Mucosa of stomach (tissue), 1 donor: ENCODE measurements at regions not wholly inside any gene's neighbourhood (a gene's known extent, or its start where the extent isn't known, plus 50 kb on each side); places are given as distances from the start of the nearest gene placed in this dataset.

Experiments
- H3K27me3 ChIP-seq: one replicate; pipeline ENCODE4 v1.7.0; 2013; ENCODE audit warnings: mild to moderate bottlenecking, low read length; ENCODE audit not compliant: control insufficient read depth, insufficient read depth
- H3K36me3 ChIP-seq: one replicate; pipeline ENCODE4 v1.7.0; 2013; ENCODE audit warnings: low read length; ENCODE audit not compliant: control insufficient read depth, insufficient read depth
- H3K4me1 ChIP-seq: one replicate; pipeline ENCODE4 v1.7.0; 2013; ENCODE audit warnings: mild to moderate bottlenecking, low read length; ENCODE audit not compliant: control insufficient read depth, insufficient read depth
- H3K4me3 ChIP-seq: one replicate; pipeline ENCODE4 v1.7.0; 2013; ENCODE audit warnings: low read length
- H3K9ac ChIP-seq: one replicate; pipeline ENCODE4 v1.7.0; 2013; ENCODE audit warnings: mild to moderate bottlenecking, low read length, moderate library complexity
- H3K9me3 ChIP-seq: one replicate; pipeline ENCODE4 v1.7.0; 2013; ENCODE audit warnings: mild to moderate bottlenecking, low read length, moderate library complexity; ENCODE audit not compliant: control insufficient read depth
- donor health status: Pancreatic carcinoma.

DNA sequence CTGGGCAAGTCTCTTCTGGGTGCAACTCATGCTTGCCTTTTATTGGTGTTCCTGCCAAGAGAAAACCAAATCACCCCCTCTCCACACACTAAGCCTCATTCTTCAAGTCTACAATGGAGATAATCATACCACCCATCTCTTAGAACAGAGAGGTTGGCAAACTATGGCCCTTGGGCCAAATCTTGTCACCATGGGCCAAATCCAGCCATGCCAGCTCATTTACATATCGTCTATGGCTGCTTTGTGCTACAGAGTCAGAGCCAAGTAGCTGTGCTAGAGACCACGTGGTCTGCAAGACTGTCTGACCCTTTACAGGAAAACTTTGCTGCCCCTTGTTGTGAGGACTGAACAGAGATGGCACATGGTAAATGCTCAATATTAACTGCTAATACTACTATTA, 270.3 kb upstream of the PARD3B start:
- Histone ChIP-seq H3K4me3 (no peak overlapping the region), H3K36me3 (no peaks in the 10 kb centered on the region), H3K4me1 (no peaks in the 10 kb centered on the region), H3K27me3 (no peaks in the 10 kb centered on the region), H3K9ac (no peak overlapping the region), H3K9me3 (no peaks in the 10 kb centered on the region)

DNA sequence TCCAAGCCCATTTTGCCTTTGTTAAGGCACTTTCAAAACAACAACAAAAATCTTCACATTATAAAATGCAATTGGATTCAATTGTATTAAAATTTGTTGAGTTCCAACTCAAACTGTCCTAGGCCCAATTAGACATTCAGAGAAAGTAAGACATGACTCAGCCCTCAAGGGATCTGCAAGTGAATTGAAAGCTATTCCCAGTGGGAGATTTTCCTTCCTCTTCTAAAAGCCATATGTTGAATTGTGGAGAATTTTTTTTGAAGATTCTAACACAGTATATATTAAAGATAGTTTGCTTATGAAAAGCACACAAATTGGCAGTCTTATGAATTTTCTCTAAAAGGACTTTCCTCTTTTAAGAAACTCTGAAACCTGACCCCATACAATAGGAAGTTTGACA, 268.0 kb upstream of the PARD3B start:
- H3K9ac ChIP-seq: no peak overlapping the region
- no peaks in the 10 kb centered on the region for H3K9me3 ChIP-seq
- no peaks in the 10 kb centered on the region for H3K36me3 ChIP-seq
- H3K4me1 ChIP-seq: no peaks in the 10 kb centered on the region
- no peak overlapping the region for H3K4me3 ChIP-seq
- H3K27me3 ChIP-seq: no peaks in the 10 kb centered on the region

DNA sequence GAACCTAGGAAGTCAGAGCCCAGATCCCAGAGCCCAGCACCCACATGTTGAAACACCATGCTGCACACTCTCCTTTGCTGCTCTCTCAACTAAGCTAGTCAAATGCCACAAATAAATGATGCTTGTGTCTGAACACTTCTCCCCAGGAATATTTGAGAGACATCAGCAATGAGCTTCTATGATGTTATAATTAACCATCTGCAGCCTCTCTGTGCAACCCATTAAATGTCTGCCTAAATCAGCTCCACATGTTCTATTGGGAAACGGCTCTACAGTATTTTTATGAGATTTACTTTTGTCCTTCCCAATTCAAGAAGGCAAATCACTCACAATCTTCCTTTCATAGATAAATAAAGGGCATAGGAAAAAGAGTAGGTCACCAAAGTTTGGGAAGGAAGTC, 266.8 kb upstream of the PARD3B start:
- Histone ChIP-seq H3K27me3 (no peaks in the 10 kb centered on the region), H3K9me3 (no peaks in the 10 kb centered on the region)

DNA sequence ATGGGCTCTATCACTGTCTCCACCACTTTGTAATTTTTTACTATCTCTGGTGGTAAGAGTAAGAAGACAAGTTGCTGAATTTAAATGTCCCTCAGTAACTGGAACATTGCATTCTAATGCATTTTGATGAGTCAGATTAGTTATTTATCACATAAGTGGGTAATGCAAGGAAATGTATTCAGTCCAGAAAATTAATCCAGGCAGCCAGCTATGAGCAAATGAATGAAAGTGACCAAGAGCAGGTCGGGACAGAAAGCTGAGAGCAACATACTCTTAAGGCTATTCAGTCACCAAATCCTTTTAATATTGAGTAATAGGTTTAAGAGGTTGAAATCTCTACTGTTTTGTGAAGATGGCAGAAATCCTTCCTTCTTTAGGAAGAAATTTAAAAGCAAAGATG, 265.5 kb upstream of the PARD3B start:
- no peaks in the 10 kb centered on the region for H3K36me3 ChIP-seq
- no peaks in the 10 kb centered on the region for H3K4me1 ChIP-seq
- H3K4me3 ChIP-seq: no peak overlapping the region
- no peaks in the 10 kb centered on the region for H3K9me3 ChIP-seq
- H3K9ac ChIP-seq: no peak overlapping the region
- no peaks in the 10 kb centered on the region for H3K27me3 ChIP-seq

More for the DNA sequence above, 266.8 kb upstream of the PARD3B start:
- Histone ChIP-seq H3K4me3 (no peak overlapping the region), H3K4me1 (no peaks in the 10 kb centered on the region), H3K36me3 (no peaks in the 10 kb centered on the region), H3K9ac (no peak overlapping the region)

DNA sequence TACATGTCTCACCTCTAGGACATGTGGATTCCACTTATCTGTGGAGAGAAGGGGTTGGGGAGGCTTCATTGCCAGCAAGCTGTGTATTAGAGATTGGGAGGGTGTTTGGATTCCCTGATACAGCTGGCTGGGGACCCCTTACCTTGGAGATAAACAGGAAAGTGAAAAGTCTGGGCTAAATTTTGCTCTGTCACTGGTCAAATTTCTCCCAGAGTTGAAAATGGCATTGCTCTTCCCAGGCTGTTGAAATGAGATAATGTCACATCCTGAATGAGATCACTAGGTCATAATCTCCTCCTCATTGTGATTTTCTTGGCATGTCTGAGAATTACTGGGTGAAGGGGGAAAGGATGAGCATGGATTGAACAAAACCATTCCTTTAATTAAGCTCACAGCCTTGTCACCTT, 265.0 kb upstream of the PARD3B start:
- Histone ChIP-seq H3K9me3 (no peaks in the 10 kb centered on the region), H3K9ac (no peak overlapping the region), H3K27me3 (no peaks in the 10 kb centered on the region), H3K36me3 (no peaks in the 10 kb centered on the region), H3K4me1 (no peaks in the 10 kb centered on the region), H3K4me3 (no peak overlapping the region)

DNA sequence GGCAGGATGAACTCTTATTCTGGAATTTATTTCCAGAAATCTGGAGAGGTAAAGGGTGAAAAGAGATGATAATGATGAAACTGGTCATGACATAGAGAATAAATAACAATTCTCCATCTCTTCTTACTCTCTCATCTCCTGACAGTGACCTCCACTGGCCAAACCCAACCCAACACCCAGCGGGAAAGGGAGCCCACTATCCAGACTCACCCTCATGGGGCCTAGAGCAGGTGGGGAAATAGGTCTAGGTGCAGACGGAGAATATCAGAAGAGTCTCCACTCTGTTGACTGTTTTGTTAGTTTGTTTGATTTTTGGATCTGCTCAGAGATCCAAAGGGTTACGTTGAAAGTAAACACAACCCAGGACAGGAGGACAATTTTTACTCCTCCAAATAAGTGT, 263.2 kb upstream of the PARD3B start:
- Histone ChIP-seq H3K36me3 (no peaks in the 10 kb centered on the region), H3K9me3 (no peaks in the 10 kb centered on the region), H3K27me3 (no peaks in the 10 kb centered on the region), H3K4me3 (no peak overlapping the region), H3K4me1 (no peaks in the 10 kb centered on the region), H3K9ac (no peak overlapping the region)

DNA sequence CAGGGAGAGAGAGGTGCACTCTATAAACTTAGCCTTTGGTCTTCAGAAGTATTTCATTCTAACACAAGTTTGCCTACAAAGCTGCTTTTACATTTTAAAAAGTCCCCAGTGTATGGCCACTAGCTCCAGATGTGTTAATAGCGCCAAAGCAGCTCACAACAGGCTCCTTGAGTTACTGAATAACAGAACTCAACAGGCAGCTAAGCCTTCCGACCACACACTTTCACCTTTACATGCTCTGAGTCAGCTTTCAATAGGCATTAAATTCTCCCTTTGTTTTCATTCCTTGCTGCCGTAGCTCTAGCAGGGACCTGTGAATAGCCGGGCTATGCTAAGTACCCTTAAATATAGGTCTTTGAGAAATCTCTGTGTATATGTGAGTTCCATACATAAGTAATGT, 262.8 kb upstream of the PARD3B start:
- Histone ChIP-seq H3K4me1 (no peaks in the 10 kb centered on the region), H3K36me3 (no peaks in the 10 kb centered on the region), H3K27me3 (no peaks in the 10 kb centered on the region), H3K4me3 (no peak overlapping the region), H3K9me3 (no peaks in the 10 kb centered on the region), H3K9ac (no peak overlapping the region)

DNA sequence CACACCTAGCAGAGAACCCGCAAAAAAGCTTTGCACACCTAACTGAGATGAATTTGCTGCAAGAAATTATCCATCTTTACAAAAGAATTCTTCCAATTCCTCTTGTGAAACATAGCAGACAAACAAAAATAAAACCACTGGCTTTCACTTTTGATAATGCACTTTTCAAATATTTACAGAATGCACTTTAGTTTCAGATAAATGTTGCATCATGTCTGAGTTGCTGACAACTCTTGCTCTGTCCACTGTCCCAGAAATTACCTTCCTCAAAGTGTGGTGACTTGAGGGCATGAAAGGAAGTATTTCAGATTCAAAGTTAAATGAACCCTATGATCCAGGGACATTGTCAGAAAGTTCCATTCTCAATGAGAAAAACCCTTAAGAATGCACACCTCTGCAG, 256.2 kb upstream of the PARD3B start:
- no peaks in the 10 kb centered on the region for H3K27me3 ChIP-seq
- no peaks in the 10 kb centered on the region for H3K36me3 ChIP-seq
- H3K4me1 ChIP-seq: no peaks in the 10 kb centered on the region
- no peaks in the 10 kb centered on the region for H3K9me3 ChIP-seq
- H3K9ac ChIP-seq: no peak overlapping the region
- no peak overlapping the region for H3K4me3 ChIP-seq

DNA sequence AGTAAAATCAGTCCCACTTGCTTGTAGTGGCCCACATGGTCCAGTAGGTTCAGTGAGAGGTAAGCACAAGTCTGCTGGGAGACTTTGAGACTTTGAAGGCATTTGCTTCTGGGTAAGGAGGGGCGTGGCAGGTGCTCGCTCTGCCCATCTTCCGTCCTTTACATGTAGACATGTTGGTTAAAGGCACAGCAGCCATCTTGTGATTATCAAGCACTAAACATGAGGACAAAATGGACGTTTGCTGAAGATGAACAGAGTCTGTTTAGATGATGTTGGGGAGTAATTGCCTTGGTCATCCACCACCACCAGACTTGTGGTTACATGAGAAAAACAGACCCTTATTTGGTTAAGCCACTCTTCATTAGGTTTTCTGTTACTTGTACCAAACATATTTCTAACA, 252.8 kb upstream of the PARD3B start:
- Histone ChIP-seq H3K4me1 (no peaks in the 10 kb centered on the region), H3K27me3 (no peaks in the 10 kb centered on the region), H3K9me3 (no peaks in the 10 kb centered on the region), H3K9ac (no peak overlapping the region), H3K4me3 (no peak overlapping the region), H3K36me3 (no peaks in the 10 kb centered on the region)

DNA sequence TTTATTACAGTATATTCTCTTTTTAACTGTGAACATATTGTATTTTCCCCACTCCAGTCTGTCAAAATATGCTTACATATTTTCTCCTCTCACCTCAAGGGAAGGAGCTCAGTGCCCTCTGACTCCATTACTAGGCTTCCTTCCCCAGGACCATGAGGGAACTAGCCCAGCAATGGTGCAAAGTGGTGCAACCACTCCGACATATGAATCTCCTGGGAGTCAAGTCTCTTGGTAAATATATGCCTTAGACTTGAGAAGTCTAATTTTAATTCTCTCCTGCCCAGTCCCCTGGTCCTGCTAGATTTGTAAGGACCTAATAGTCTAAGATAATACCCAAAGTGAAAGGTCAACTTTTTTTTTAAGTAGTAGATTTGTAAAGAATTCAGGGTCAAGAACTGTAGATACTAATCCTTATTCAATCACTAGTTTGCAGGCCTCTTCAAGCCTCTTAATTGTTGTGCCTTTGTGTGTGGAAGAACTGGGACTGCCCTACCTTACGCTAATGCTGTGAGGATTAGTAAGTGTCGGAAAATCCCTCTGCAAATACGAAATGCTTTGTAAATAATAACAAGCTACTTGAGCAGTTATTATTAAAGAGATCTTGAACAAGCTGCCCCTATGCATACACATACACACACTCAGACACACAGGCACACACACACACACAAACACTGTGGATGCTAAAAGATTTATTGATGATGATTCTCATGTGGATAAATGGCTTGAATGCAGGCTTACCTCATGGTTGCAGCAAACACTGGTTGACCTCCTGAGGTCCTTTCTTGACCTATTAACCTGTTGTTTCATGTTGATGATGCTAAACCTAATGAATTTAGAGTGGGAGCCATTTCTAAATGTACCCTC, 251.2 kb upstream of the PARD3B start:
- Histone ChIP-seq H3K9me3 (no peaks in the 10 kb centered on the region), H3K27me3 (no peaks in the 10 kb centered on the region), H3K4me1 (no peaks in the 10 kb centered on the region), H3K36me3 (no peaks in the 10 kb centered on the region), H3K9ac (no peak overlapping the region), H3K4me3 (no peak overlapping the region)

DNA sequence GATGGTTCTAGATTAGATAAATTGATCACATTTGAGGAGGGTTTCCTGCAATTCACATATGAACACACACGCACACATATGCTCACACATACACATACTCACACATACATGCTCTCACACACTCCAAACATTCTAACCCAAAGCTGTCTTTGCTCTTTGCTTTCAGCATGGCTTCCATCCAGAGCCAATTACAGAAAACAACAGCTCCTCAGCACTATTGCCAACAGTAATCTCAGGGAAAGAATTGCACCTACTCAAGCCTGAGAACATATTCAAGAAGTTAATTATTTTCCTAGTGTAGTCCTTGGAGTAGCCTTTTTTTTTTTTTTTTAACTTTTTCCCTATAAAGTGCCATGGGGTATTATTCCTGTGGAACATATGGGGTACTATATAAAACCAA, 246.9 kb upstream of the PARD3B start:
- no peak overlapping the region for H3K4me3 ChIP-seq
- no peaks in the 10 kb centered on the region for H3K36me3 ChIP-seq
- no peaks in the 10 kb centered on the region for H3K4me1 ChIP-seq
- no peak overlapping the region for H3K9ac ChIP-seq
- H3K27me3 ChIP-seq: no peaks in the 10 kb centered on the region
- no peaks in the 10 kb centered on the region for H3K9me3 ChIP-seq

DNA sequence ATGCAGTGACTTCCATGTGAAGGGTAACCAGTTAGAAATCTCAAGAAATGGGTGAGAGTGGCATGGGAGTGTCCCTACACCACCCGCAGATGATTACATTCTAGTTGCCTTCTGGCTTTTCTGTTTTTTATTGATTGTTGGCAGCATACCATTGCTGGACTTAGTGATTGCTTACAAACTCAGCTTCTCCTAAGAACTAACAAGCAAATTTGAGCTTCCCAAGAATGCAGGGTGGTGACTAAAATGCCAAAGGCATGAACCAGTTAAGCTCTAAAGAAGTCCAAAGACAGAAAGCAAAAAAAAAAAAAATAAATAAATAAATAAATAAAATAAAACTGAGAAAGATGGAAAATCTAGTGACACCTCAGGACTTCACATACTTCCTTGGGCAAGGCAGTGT, 245.5 kb upstream of the PARD3B start:
- H3K4me1 ChIP-seq: no peaks in the 10 kb centered on the region
- H3K9ac ChIP-seq: no peak overlapping the region
- H3K9me3 ChIP-seq: no peaks in the 10 kb centered on the region
- H3K4me3 ChIP-seq: no peak overlapping the region
- no peaks in the 10 kb centered on the region for H3K36me3 ChIP-seq
- H3K27me3 ChIP-seq: no peaks in the 10 kb centered on the region

DNA sequence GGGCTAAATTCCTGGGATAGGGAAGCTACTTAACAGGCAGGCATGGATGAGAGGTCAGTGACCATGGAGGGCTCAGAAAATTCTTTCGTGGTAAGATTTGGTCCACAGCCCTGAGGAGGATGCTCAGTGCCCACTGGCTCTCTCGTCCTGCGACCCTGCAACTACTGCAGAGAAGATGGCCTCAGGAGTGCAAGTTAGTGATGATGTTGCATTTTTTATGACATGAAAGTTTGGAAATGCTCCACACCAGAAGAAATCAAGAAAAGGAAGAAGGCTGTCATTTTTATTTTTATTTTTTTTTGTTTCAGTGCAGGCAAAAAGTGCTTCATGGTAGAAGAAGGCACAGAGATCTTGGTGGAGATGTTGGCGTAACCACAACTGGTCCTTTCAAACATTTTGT, 238.6 kb upstream of the PARD3B start:
- Histone ChIP-seq H3K4me3 (no peak overlapping the region), H3K4me1 (no peaks in the 10 kb centered on the region), H3K36me3 (no peaks in the 10 kb centered on the region), H3K27me3 (no peaks in the 10 kb centered on the region), H3K9me3 (no peaks in the 10 kb centered on the region), H3K9ac (no peak overlapping the region)
